Dendritic cell treated with granulocyte-macrophage colony-stimulating factor and Interleukin-4, amounts not matched to agents 40 ng/mL and 50 ng/mL, for 4 days (primary cell): ENCODE measurements at regions not wholly inside any gene's neighbourhood (a gene's known extent, or its start where the extent isn't known, plus 50 kb on each side); places are given as distances from the start of the nearest gene placed in this dataset.

Experiments used
- H3K27ac Mint-ChIP-seq: one replicate; pipeline ENCODE4 v1.8.0; 2022; ENCODE audit warnings: mild to moderate bottlenecking, mixed read lengths
- H3K27me3 Mint-ChIP-seq: one replicate; pipeline ENCODE4 v1.8.0; 2022; ENCODE audit warnings: mild to moderate bottlenecking, mixed read lengths
- H3K36me3 Mint-ChIP-seq: one replicate; pipeline ENCODE4 v1.8.0; 2022; ENCODE audit warnings: low read depth, mixed read lengths
- H3K4me1 Mint-ChIP-seq: one replicate; pipeline ENCODE4 v1.8.0; 2022; ENCODE audit warnings: low read depth, mixed read lengths
- H3K4me3 Mint-ChIP-seq: one replicate; pipeline ENCODE4 v1.8.0; 2022; ENCODE audit warnings: mild to moderate bottlenecking, moderate library complexity, mixed read lengths
- H3K9me3 Mint-ChIP-seq: one replicate; pipeline ENCODE4 v1.8.0; 2022; ENCODE audit warnings: mixed read lengths
- intact Hi-C: fragments of 100-400 bp; cut with micrococcal nuclease; formaldehyde crosslinking; loops from one replicate; pipeline ENCODE4 v1.15.0; 2022

GRCh38 chr15:93830221-93831080 is 400.9 kb upstream of the MCTP2 start:
- no peaks in the 10 kb centered on the region for H3K4me1 Mint-ChIP-seq
- no peaks in the 10 kb centered on the region for H3K9me3 Mint-ChIP-seq
- no peaks in the 10 kb centered on the region for H3K27me3 Mint-ChIP-seq
- intact Hi-C loops: no loop called here
- H3K36me3 Mint-ChIP-seq: no peaks in the 10 kb centered on the region
- H3K4me3 Mint-ChIP-seq: no peak overlapping the region
- no peak overlapping the region for H3K27ac Mint-ChIP-seq

DNA sequence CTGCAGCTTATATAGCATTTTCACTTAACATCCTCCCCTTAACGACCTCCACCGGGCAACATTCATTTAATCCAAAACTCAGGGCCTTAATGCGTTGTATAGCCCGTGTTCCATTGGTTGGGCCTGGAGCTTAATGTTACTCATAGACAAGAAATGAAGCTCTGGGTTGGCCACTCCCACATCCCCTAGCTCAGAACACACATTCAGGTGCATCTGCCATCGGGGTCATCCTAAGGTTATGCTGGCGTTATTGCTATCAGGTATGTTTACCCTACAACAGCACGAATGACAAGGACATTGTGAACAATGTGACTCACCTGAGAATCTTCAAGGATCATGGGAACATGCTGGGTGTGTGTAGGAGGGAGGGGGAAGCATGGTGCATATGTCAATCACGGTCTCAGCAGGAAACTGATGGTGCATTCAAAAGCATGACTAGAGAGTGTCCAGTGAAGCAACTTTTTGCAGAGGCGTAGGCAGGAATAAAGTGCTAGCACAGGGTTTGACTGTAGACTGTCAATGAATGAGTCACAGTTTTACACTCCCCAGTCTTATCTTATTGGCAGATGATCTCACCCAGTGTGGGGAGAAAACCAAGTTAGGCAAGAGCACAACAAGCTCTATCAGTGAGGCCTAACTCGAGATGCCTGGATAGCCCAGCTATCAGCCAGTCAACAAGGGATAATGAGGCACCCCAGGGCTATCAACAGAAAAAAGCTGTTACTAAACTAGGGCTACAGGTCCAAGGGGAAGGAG is 402.1 kb upstream of the MCTP2 start:
- no peak overlapping the region for H3K27ac Mint-ChIP-seq
- no peaks in the 10 kb centered on the region for H3K27me3 Mint-ChIP-seq
- H3K4me3 Mint-ChIP-seq: no peak overlapping the region
- H3K4me1 Mint-ChIP-seq: no peaks in the 10 kb centered on the region
- no peaks in the 10 kb centered on the region for H3K36me3 Mint-ChIP-seq
- H3K9me3 Mint-ChIP-seq: no peaks in the 10 kb centered on the region
- intact Hi-C loops: no loop called here

DNA sequence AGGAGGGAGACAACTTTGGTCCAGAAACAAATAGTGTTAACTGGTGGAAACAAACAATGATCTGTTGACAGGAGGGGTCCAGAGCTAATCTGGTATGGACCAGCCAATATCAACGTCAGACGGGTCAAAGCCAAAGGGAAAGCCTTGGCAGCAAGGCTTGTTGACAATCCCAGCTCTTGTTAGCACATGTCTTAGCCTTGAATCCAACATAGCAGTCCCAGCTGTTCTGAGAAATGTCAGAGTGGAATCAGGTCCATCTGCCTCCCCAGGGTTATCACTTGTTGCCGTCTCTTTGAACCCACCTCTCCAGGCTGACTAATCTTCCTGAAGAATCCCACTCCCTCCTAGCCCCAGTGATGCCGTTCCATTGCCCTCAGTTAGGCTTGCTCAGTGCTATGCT is 404.6 kb upstream of the MCTP2 start:
- no peak overlapping the region for H3K27ac Mint-ChIP-seq
- no peaks in the 10 kb centered on the region for H3K4me1 Mint-ChIP-seq
- H3K9me3 Mint-ChIP-seq: no peaks in the 10 kb centered on the region
- intact Hi-C loops: no loop called here
- no peak overlapping the region for H3K4me3 Mint-ChIP-seq
- no peaks in the 10 kb centered on the region for H3K27me3 Mint-ChIP-seq
- H3K36me3 Mint-ChIP-seq: no peaks in the 10 kb centered on the region

- no peaks in the 10 kb centered on the region for H3K9me3 Mint-ChIP-seq
- H3K4me3 Mint-ChIP-seq: no peak overlapping the region
- no peak overlapping the region for H3K27ac Mint-ChIP-seq
- H3K27me3 Mint-ChIP-seq: no peaks in the 10 kb centered on the region
- no peaks in the 10 kb centered on the region for H3K36me3 Mint-ChIP-seq
- H3K4me1 Mint-ChIP-seq: no peaks in the 10 kb centered on the region
- intact Hi-C loops: no loop called here
Observed at GRCh38 chr15:93826293-93826692, 405.1 kb upstream of the MCTP2 start.

GRCh38 chr15:93825682-93826081 is 405.7 kb upstream of the MCTP2 start:
- Mint-ChIP-seq H3K27ac (no peak overlapping the region), H3K4me1 (no peaks in the 10 kb centered on the region)
- intact Hi-C loops: no loop called here

DNA sequence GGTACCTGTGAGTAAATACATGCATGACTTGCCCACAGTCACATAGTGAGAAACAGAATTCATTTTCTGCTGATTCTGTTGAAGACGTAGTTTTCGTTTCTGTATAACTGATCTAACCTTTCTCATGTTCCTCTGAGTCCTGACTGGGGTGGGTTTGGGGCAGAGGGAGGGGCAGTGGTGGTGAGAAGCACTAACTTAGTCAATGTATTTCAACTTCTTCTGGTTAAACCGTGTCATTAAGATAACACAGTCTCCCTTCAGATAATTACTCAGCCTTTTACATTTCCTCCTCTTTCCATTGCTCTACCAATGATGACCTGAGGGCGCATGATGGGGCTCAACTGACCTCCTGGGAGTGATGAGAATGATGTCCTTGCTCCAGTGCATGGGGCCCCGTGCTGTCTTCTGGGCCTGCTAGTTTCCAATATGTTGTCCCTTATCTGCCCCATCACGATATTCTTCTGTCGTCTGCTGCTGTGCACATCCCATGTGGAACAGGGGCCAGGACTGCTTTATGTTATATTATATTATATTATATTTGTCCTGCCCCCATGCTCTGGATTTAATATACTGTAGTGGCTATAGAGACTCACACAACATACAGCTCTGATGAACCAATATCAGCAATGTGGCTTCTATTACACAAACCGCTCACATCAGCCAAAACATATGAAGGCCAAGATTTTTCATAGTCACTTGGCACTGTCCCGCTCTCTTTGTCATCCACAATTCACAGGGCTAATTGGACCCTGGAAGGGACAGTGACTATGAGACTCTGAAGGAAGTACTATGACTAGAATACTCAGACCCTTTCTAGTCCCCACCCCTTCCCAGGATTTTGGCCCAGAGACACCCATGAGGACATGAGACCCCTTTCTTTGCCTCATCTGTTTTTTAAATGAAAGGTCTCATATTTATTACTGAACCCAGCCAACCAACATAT is 407.1 kb upstream of the MCTP2 start:
- Mint-ChIP-seq H3K27me3 (no peaks in the 10 kb centered on the region), H3K4me3 (no peak overlapping the region), H3K4me1 (no peaks in the 10 kb centered on the region), H3K27ac (no peak overlapping the region), H3K9me3 (no peaks in the 10 kb centered on the region), H3K36me3 (no peaks in the 10 kb centered on the region)
- intact Hi-C loops: no loop called here

More at GRCh38 chr15:93825682-93826081, 405.7 kb upstream of the MCTP2 start:
- Mint-ChIP-seq H3K27me3 (no peaks in the 10 kb centered on the region), H3K4me3 (no peak overlapping the region), H3K36me3 (no peaks in the 10 kb centered on the region), H3K9me3 (no peaks in the 10 kb centered on the region)

GRCh38 chr15:93820566-93820965 is 410.8 kb upstream of the MCTP2 start:
- no peak overlapping the region for H3K4me3 Mint-ChIP-seq
- intact Hi-C loops: no loop called here
- H3K36me3 Mint-ChIP-seq: no peaks in the 10 kb centered on the region
- no peaks in the 10 kb centered on the region for H3K27me3 Mint-ChIP-seq
- no peak overlapping the region for H3K27ac Mint-ChIP-seq
- peaks cover 18% of the 10 kb centered on the region for H3K9me3 Mint-ChIP-seq
- no peaks in the 10 kb centered on the region for H3K4me1 Mint-ChIP-seq

- peaks cover 18% of the 10 kb centered on the region for H3K9me3 Mint-ChIP-seq
- no peak overlapping the region for H3K4me3 Mint-ChIP-seq
- intact Hi-C loops: no loop called here
- no peaks in the 10 kb centered on the region for H3K36me3 Mint-ChIP-seq
- no peaks in the 10 kb centered on the region for H3K4me1 Mint-ChIP-seq
- H3K27ac Mint-ChIP-seq: no peak overlapping the region
- H3K27me3 Mint-ChIP-seq: no peaks in the 10 kb centered on the region
Observed at GRCh38 chr15:93819826-93820225, 411.5 kb upstream of the MCTP2 start.

DNA sequence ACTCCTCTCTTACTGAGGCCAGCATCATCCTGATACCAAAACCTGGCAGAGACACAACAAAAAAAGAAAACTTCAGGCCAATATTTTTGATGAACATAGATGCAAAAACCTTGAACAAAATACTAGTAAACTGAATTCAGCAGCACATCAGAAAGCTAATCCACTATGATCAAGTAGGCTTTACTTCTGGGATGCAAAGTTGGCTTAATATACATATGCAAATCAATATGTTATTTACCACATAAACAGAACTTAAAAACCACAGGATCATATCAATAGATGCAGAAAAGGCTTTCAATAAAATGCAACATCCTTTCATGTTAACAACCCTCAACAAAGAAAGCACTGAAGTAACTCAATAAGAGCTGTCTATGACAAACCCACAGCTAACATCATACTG is 414.5 kb upstream of the MCTP2 start:
- intact Hi-C loops: no loop called here
- H3K27me3 Mint-ChIP-seq: no peaks in the 10 kb centered on the region
- H3K36me3 Mint-ChIP-seq: no peaks in the 10 kb centered on the region
- H3K4me1 Mint-ChIP-seq: no peaks in the 10 kb centered on the region
- no peak overlapping the region for H3K4me3 Mint-ChIP-seq
- H3K27ac Mint-ChIP-seq: no peak overlapping the region
- peaks cover 18% of the 10 kb centered on the region for H3K9me3 Mint-ChIP-seq

DNA sequence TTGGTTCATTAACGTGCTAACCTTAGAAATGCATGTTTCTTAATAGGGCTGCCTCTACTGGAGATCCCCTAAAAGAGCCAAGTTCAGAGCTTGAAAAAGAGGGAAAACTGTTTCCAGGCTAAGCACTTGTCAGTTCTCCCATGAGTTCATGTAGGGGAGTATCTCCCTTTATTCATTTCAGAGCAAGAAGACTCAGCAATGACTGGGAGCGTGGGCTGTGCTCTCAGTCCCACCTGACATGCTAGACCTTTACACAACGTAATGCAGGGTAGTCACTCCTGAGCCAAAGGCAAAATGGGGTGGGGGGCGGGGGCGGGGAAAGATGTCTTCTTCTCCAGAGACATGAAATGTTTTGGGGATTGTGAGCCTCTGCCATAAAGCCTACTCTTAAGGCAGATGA is 420.1 kb upstream of the MCTP2 start:
- no peak overlapping the region for H3K27ac Mint-ChIP-seq
- no peaks in the 10 kb centered on the region for H3K4me1 Mint-ChIP-seq
- H3K36me3 Mint-ChIP-seq: no peaks in the 10 kb centered on the region
- peaks cover 2% of the 10 kb centered on the region for H3K27me3 Mint-ChIP-seq
- H3K9me3 Mint-ChIP-seq: no peaks in the 10 kb centered on the region
- no peak overlapping the region for H3K4me3 Mint-ChIP-seq
- intact Hi-C loops: no loop called here

DNA sequence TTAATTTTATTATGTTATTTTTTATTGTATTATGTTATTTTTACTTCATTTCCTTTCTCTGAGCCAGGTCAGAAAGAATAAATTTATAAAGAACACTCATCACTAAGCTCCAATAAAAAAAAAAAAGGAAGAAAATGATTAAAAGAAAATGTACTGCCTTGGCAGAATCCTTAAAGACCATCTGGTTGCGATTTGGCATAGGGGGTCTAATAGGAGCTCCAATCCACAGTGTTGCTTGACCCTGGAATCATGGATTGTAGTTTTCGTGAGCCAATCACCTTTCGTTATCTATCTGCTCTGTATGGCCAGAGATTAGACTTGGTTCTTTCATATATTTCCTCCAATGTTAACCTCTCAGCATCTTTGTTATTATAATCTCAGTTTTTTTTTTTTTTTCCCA is 421.8 kb upstream of the MCTP2 start:
- no peak overlapping the region for H3K4me3 Mint-ChIP-seq
- peaks cover 2% of the 10 kb centered on the region for H3K27me3 Mint-ChIP-seq
- no peaks in the 10 kb centered on the region for H3K36me3 Mint-ChIP-seq
- no peaks in the 10 kb centered on the region for H3K4me1 Mint-ChIP-seq
- intact Hi-C loops: no loop called here
- no peak overlapping the region for H3K27ac Mint-ChIP-seq
- no peaks in the 10 kb centered on the region for H3K9me3 Mint-ChIP-seq

GRCh38 chr15:93803421-93804152 is 427.8 kb upstream of the MCTP2 start:
- no peak overlapping the region for H3K4me3 Mint-ChIP-seq
- no peaks in the 10 kb centered on the region for H3K27me3 Mint-ChIP-seq
- no peaks in the 10 kb centered on the region for H3K9me3 Mint-ChIP-seq
- H3K27ac Mint-ChIP-seq: no peak overlapping the region
- no peaks in the 10 kb centered on the region for H3K4me1 Mint-ChIP-seq
- H3K36me3 Mint-ChIP-seq: no peaks in the 10 kb centered on the region
- intact Hi-C loops: no loop called here

GRCh38 chr15:93801206-93801605 is 430.2 kb upstream of the MCTP2 start:
- Mint-ChIP-seq H3K4me3 (no peak overlapping the region), H3K4me1 (no peaks in the 10 kb centered on the region), H3K9me3 (no peaks in the 10 kb centered on the region), H3K27me3 (no peaks in the 10 kb centered on the region), H3K36me3 (no peaks in the 10 kb centered on the region), H3K27ac (no peak overlapping the region)
- intact Hi-C loops: no loop called here
